ENCODE measurements at regions not wholly inside any gene's neighbourhood (a gene's known extent, or its start where the extent isn't known, plus 50 kb on each side); places are given as distances from the start of the nearest gene placed in this dataset.

- no peak overlapping the region for H3K4me3 ChIP-seq
- no peaks in the 10 kb centered on the region for H3K4me1 ChIP-seq (ENCODE audit: control insufficient read depth in 5 of 5, insufficient read depth in 5 of 5, low read length in 5 of 5)
- no peak for DNase-seq
- no peak for ATAC-seq (ENCODE audit: insufficient read depth, low FRiP score)
- H3K27ac ChIP-seq (ENCODE audit: low read depth in 1 of 2, low read length in 1 of 2): no peak overlapping the region
- no peaks in the 10 kb centered on the region for H3K27me3 ChIP-seq (ENCODE audit: control insufficient read depth in 3 of 3, insufficient read depth in 3 of 3, low read length in 2 of 3)
- no peaks in the 10 kb centered on the region for H3K36me3 ChIP-seq (ENCODE audit: control insufficient read depth in 4 of 4, insufficient read depth in 4 of 4, low read length in 4 of 4)
- no peak overlapping the region for H3K9ac ChIP-seq (ENCODE audit: insufficient read depth in 1 of 2, low read length in 2 of 2)
- TF ChIP-seq CTCF (IDR thresholded peaks at IDR 0.05; ENCODE audit: control extremely low read depth, extremely low read depth): no peak
- H3K9me3 ChIP-seq (ENCODE audit: control insufficient read depth in 4 of 4, insufficient read depth in 3 of 4, low read length in 3 of 4): peaks cover 0 to 8% (median 2%) of the 10 kb centered on the region in 4 donors
Observed at GRCh38 chr1:69103213-69103612, 464.5 kb upstream of the LRRC7 start.

GRCh38 chr1:69103705-69104385 lies 463.9 kb upstream of the LRRC7 start:
- Histone ChIP-seq H3K27ac (ENCODE audit: low read depth in 1 of 2, low read length in 1 of 2) (no peak overlapping the region), H3K36me3 (ENCODE audit: control insufficient read depth in 4 of 4, insufficient read depth in 4 of 4, low read length in 4 of 4) (no peaks in the 10 kb centered on the region), H3K9ac (ENCODE audit: insufficient read depth in 1 of 2, low read length in 2 of 2) (no peak overlapping the region), H3K27me3 (ENCODE audit: control insufficient read depth in 3 of 3, insufficient read depth in 3 of 3, low read length in 2 of 3) (no peaks in the 10 kb centered on the region), H3K9me3 (ENCODE audit: control insufficient read depth in 4 of 4, insufficient read depth in 3 of 4, low read length in 3 of 4) (peaks cover 0 to 8% (median 2%) of the 10 kb centered on the region in 4 donors), H3K4me1 (ENCODE audit: control insufficient read depth in 5 of 5, insufficient read depth in 5 of 5, low read length in 5 of 5) (no peaks in the 10 kb centered on the region), H3K4me3 (no peak overlapping the region)
- ATAC-seq (ENCODE audit: insufficient read depth, low FRiP score) (no peak), DNase-seq (no peak)
- 74 to 75% methylated on average over 2 of the region's 2 CpGs for WGBS, 2 donors
- no peak for TF ChIP-seq CTCF (IDR thresholded peaks at IDR 0.05; ENCODE audit: control extremely low read depth, extremely low read depth)

DNA sequence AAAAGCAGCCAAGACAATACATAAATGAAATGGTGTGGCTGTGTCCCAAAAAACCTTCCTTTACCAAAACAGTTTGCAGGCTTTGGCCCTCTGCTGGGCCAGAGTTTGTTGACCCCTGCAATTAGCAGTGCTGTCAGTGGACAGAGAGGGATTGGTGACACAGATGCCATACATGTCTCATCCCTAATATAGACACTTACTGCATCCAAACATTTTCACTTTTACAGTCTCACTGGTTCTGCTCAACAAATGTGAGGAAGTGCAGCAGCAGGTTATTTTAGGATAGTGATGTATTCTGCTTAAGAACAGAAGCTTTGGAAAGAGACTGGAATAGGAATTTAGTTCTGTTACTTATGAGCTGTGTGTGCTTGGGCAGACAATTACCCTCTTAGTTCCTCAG lies 462.8 kb upstream of the LRRC7 start:
- DNase-seq: peak in 1 of 3 donors; percentile 36
- H3K4me1 ChIP-seq (ENCODE audit: control insufficient read depth in 5 of 5, insufficient read depth in 5 of 5, low read length in 5 of 5): no peaks in the 10 kb centered on the region

More for the DNA sequence above, 462.8 kb upstream of the LRRC7 start:
- Histone ChIP-seq H3K9me3 (ENCODE audit: control insufficient read depth in 4 of 4, insufficient read depth in 3 of 4, low read length in 3 of 4) (peaks cover 0 to 8% (median 2%) of the 10 kb centered on the region in 4 donors), H3K4me3 (no peak overlapping the region), H3K27me3 (ENCODE audit: control insufficient read depth in 3 of 3, insufficient read depth in 3 of 3, low read length in 2 of 3) (no peaks in the 10 kb centered on the region), H3K36me3 (ENCODE audit: control insufficient read depth in 4 of 4, insufficient read depth in 4 of 4, low read length in 4 of 4) (no peaks in the 10 kb centered on the region), H3K9ac (ENCODE audit: insufficient read depth in 1 of 2, low read length in 2 of 2) (no peak overlapping the region), H3K27ac (ENCODE audit: low read depth in 1 of 2, low read length in 1 of 2) (no peak overlapping the region)
- ATAC-seq (ENCODE audit: insufficient read depth, low FRiP score): no peak
- no peak for TF ChIP-seq CTCF (IDR thresholded peaks at IDR 0.05; ENCODE audit: control extremely low read depth, extremely low read depth)
